Umbilical cord (tissue), 1 donor: ENCODE measurements at regions not wholly inside any gene's neighbourhood (a gene's known extent, or its start where the extent isn't known, plus 50 kb on each side); places are given as distances from the start of the nearest gene placed in this dataset.

ENCODE experiments used
- DNase-seq: peaks from one replicate; pipeline ENCODE4 v3.0.0-alpha.2; 2015; ENCODE audit warnings: low spot score

- no peak for DNase-seq
These were observed 58.6 kb downstream of the PHETA1 start for GRCh38 chr12:111310076-111310870.

- DNase-seq: no peak
These were observed 59.3 kb downstream of the PHETA1 start for GRCh38 chr12:111309584-111309983.

- no peak for DNase-seq
These were observed 60.4 kb downstream of the PHETA1 start for GRCh38 chr12:111308473-111308872.

GRCh38 chr12:111304642-111305071 is 64.2 kb downstream of the PHETA1 start:
- no peak for DNase-seq

GRCh38 chr12:111303531-111303930 is 65.4 kb downstream of the PHETA1 start:
- no peak for DNase-seq

GRCh38 chr12:111298582-111299436 is 70.1 kb downstream of the PHETA1 start:
- DNase-seq: peak; percentile 44

- DNase-seq: no peak
These were observed 71.0 kb downstream of the PHETA1 start for GRCh38 chr12:111297703-111298426.

GRCh38 chr12:111296906-111297463 is 71.9 kb downstream of the PHETA1 start:
- no peak for DNase-seq

GRCh38 chr12:111295176-111295575 is 73.7 kb downstream of the PHETA1 start:
- DNase-seq: no peak

- DNase-seq: no peak
These were observed 75.5 kb downstream of the PHETA1 start for GRCh38 chr12:111293266-111294009.

- DNase-seq: no peak
These were observed 77.5 kb downstream of the PHETA1 start for GRCh38 chr12:111291357-111291756.

- DNase-seq: no peak
These were observed 80.1 kb downstream of the PHETA1 start for GRCh38 chr12:111288771-111289170.

- no peak for DNase-seq
These were observed 81.6 kb downstream of the PHETA1 start for GRCh38 chr12:111287125-111287900.

- no peak for DNase-seq
These were observed 83.7 kb downstream of the PHETA1 start for GRCh38 chr12:111285200-111285599.

GRCh38 chr12:111284709-111285108 is 84.2 kb downstream of the PHETA1 start:
- DNase-seq: no peak

- DNase-seq: no peak
These were observed 84.9 kb downstream of the PHETA1 start for GRCh38 chr12:111283966-111284365.

GRCh38 chr12:111283521-111283920 is 85.4 kb downstream of the PHETA1 start:
- no peak for DNase-seq

GRCh38 chr12:111277570-111277969 is 91.3 kb downstream of the PHETA1 start:
- DNase-seq: no peak

GRCh38 chr12:111276146-111276545 is 92.7 kb downstream of the PHETA1 start:
- DNase-seq: no peak

- DNase-seq: no peak
These were observed 93.6 kb downstream of the PHETA1 start for GRCh38 chr12:111275308-111275707.
